Stomach (tissue), 4 donors: ENCODE measurements at regions not wholly inside any gene's neighbourhood (a gene's known extent, or its start where the extent isn't known, plus 50 kb on each side); places are given as distances from the start of the nearest gene placed in this dataset.

Experiments used
- CTCF ChIP-seq, 7 experiments: fragments of 450-650 bp in 4 of 7; fragments of 200-600 bp in 3 of 7; sonication (generic) in 3 of 7; IDR thresholded peaks; one replicate each; pipeline ENCODE4 v1.5.1; 2016 to 2019; ENCODE audit warnings: antibody characterized with exemption in 7 of 7, control low read depth in 2 of 7, mild to moderate bottlenecking in 1 of 7
- EP300 ChIP-seq: sonication (generic); formaldehyde crosslinking; IDR thresholded peaks from one replicate; pipeline ENCODE4 v1.6.1; 2017; ENCODE audit warnings: antibody characterized with exemption
- POLR2A ChIP-seq, 4 donors: fragments of 450-650 bp; IDR thresholded peaks; one replicate each; pipeline ENCODE4 v1.6.1; 2016; ENCODE audit warnings: antibody characterized with exemption in 4 of 4, control low read depth in 2 of 4, mild to moderate bottlenecking in 1 of 4, moderate library complexity in 1 of 4

GRCh38 chr18:55650363-55650870, 62.4 kb upstream of the TCF4 start:
- no peak for TF ChIP-seq CTCF (IDR thresholded peaks at IDR 0.05)
- no peak for TF ChIP-seq POLR2A (IDR thresholded peaks at IDR 0.05)
- TF ChIP-seq EP300 = no peak
